Stimulated activated CD8-positive, alpha-beta memory T cell treated with anti-CD3 and anti-CD28 coated beads, Interleukin-15, amount 100 ng/mL, for 1 hour (primary cell): ENCODE measurements at regions not wholly inside any gene's neighbourhood (a gene's known extent, or its start where the extent isn't known, plus 50 kb on each side); places are given as distances from the start of the nearest gene placed in this dataset.
"Not testable (repeated sequence)": the region's sequence is repeated elsewhere in the genome, so short reads cannot be mapped to it uniquely, and the experiment has no call there.

Source experiments
- DNase-seq: peaks from one replicate; pipeline ENCODE4 v3.0.0-alpha.2; 2020; ENCODE audit warnings: low read depth

GRCh38 chr7:93048136-93048930 is 69.4 kb downstream of the SAMD9 start:
- no peak for DNase-seq

- no peak for DNase-seq
Observed at GRCh38 chr7:93047514-93048099, 70.2 kb downstream of the SAMD9 start.

- DNase-seq = no peak
Observed at GRCh38 chr7:93046641-93047040, 71.1 kb downstream of the SAMD9 start.

GRCh38 chr7:93044147-93044810 is 73.5 kb downstream of the SAMD9 start:
- DNase-seq = no peak

- DNase-seq = no peak
Observed at GRCh38 chr7:93043385-93043985, 74.3 kb downstream of the SAMD9 start.

GRCh38 chr7:93040355-93040754 is 77.4 kb downstream of the SAMD9 start:
- no peak for DNase-seq

- DNase-seq = no peak
Observed at GRCh38 chr7:93039786-93040185, 78.0 kb downstream of the SAMD9 start.

GRCh38 chr7:93039282-93039681 is 78.5 kb downstream of the SAMD9 start:
- no peak for DNase-seq

GRCh38 chr7:93036807-93037206 is 81.0 kb downstream of the SAMD9 start:
- no peak for DNase-seq

GRCh38 chr7:93036149-93036640 is 81.6 kb downstream of the SAMD9 start:
- no peak for DNase-seq

GRCh38 chr7:93031795-93032194 is 86.0 kb downstream of the SAMD9 start:
- no peak for DNase-seq

- no peak for DNase-seq
Observed at GRCh38 chr7:93030605-93031225, 87.1 kb downstream of the SAMD9 start.

- no peak for DNase-seq
Observed at GRCh38 chr7:93029056-93029455, 88.7 kb downstream of the SAMD9 start.

GRCh38 chr7:93028610-93029009 is 89.2 kb downstream of the SAMD9 start:
- DNase-seq = no peak

GRCh38 chr7:93027044-93027443 is 90.7 kb downstream of the SAMD9 start:
- DNase-seq = no peak

- DNase-seq = no peak
Observed at GRCh38 chr7:93026425-93026824, 91.4 kb downstream of the SAMD9 start.

- no peak for DNase-seq
Observed at GRCh38 chr7:93025389-93025788, 92.4 kb downstream of the SAMD9 start.

GRCh38 chr7:93022931-93023478 is 94.8 kb downstream of the SAMD9 start:
- DNase-seq = not testable (repeated sequence)

GRCh38 chr7:93021748-93022147 is 96.0 kb downstream of the SAMD9 start:
- DNase-seq = no peak

- DNase-seq = no peak
Observed at GRCh38 chr7:93018716-93019115, 99.1 kb downstream of the SAMD9 start.

GRCh38 chr7:93016681-93017381 is 100.9 kb downstream of the SAMD9 start:
- DNase-seq = no peak
